Cardiac fibroblast (primary cell): ENCODE measurements at regions not wholly inside any gene's neighbourhood (a gene's known extent, or its start where the extent isn't known, plus 50 kb on each side); places are given as distances from the start of the nearest gene placed in this dataset.

ENCODE experiments used
- DNase-seq, 2 donors: peaks; one replicate each; pipeline versions ENCODE4 v3.0.0 to v3.0.0-alpha.2; 2010; ENCODE audit warnings: low read depth in 2 of 2
- H3K4me3 ChIP-seq, 2 donors: replicated peaks in 1 of 2; 1 replicate in 1 of 2; 2 replicates in 1 of 2; pipeline ENCODE4 v1.5.1; 2011; ENCODE audit warnings: low read depth in 2 of 2, low read length in 2 of 2, mild to moderate bottlenecking in 2 of 2, moderate library complexity in 1 of 2
- TF ChIP-seq, protein P1 (sequence below): IDR thresholded peaks from one replicate; pipeline ENCODE4 v1.5.1; 2011; ENCODE audit warnings: low read depth, mild to moderate bottlenecking, low read length, inconsistent platforms

- TF ChIP-seq, protein P1, sequence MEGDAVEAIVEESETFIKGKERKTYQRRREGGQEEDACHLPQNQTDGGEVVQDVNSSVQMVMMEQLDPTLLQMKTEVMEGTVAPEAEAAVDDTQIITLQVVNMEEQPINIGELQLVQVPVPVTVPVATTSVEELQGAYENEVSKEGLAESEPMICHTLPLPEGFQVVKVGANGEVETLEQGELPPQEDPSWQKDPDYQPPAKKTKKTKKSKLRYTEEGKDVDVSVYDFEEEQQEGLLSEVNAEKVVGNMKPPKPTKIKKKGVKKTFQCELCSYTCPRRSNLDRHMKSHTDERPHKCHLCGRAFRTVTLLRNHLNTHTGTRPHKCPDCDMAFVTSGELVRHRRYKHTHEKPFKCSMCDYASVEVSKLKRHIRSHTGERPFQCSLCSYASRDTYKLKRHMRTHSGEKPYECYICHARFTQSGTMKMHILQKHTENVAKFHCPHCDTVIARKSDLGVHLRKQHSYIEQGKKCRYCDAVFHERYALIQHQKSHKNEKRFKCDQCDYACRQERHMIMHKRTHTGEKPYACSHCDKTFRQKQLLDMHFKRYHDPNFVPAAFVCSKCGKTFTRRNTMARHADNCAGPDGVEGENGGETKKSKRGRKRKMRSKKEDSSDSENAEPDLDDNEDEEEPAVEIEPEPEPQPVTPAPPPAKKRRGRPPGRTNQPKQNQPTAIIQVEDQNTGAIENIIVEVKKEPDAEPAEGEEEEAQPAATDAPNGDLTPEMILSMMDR, result no peak
- H3K4me3 ChIP-seq, result no peak overlapping the region
- no peak for DNase-seq
Observed at GRCh38 chr15:99445272-99445850, 120.4 kb upstream of the MEF2A start.

DNA sequence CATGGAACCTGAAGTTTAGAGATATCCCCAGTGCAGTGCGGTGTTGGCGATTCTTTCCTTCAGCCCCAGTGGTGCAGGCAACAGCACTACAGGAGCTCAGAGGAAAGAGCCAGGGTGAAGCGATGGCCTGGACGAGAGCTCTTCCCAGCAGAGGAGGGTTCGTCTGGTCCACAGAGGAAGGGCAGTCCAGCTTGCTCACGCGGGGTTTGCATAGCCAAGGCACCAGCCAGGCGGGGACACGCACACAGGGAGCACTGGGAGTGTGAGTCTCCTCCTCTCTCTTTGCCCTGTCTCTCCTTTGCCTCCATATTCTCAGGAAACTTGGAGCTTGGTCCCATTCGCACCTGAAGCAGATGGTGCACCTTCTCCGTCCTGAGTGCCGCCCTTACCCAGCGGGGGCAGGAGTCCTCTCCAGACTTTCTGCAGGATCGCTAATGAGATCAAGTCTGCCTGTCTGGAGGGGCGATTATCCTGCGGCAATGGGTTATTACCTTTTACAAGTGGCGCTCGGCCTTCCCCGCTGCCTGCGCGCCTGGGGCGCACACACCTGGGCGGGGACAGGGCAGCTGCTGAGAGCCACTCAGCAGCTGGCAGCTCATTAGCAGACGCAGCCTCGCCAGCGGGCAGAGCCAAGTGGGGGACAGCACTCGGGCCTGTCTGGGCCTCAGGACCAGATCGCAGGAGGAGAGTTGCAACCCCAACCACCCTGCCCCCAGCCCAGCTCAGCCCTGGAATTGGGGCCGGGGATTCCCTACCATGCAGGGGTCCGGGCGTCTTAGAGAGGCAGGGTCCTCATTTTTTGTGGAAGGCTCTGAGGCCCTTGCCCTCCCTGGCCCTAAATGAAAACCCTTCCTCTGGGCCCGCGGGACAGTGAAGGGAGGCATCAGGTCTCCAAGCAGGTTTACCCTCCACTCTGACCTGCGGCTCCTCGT, 119.0 kb upstream of the MEF2A start:
- TF ChIP-seq, protein P1, result no peak
- no peak for DNase-seq
- no peak overlapping the region for H3K4me3 ChIP-seq

DNA sequence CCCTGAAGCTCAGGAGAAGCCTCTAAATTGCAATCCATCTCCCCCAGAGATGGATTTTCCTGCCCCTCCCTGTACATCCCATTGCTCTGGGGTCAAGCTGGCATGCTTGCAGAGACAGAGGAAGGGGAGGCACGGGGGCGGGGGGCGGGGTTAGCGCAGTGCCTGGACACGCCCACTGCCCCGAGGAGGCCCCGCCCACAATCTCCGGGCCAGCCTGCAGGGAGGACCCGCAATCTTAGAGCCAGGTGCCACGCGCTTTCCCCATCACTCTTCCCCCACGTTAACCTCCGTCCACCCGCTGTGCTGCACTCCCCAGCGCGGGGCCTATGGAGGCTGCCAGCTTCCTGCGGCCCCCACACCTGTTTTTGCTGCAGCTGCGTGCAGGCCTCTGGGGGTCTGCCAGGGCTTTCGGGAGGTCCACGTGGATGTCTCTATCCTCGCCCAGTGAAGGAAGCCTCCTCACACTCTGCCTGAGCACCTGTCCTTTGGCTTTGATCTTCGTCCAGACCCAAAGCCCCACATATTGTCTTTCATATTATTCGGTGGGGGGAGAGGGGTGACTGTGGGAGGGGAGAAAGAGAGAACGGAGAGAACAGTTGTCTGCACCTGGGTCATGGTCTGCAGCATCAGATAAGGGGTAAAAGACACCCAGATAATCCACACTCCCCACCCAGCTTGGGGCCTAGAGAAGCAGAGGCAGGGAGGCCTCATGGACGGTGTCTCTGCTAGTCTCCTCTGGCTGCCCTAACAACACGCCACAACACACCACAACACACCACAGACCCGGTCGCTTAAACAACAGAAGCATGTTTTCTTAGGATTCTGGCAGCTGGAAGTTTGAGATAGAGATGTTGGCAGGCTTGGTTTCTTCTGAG, 118.0 kb upstream of the MEF2A start:
- TF ChIP-seq, protein P1, result no peak
- no peak overlapping the region for H3K4me3 ChIP-seq
- peak in 1 of 2 donors; percentile 67 for DNase-seq

DNA sequence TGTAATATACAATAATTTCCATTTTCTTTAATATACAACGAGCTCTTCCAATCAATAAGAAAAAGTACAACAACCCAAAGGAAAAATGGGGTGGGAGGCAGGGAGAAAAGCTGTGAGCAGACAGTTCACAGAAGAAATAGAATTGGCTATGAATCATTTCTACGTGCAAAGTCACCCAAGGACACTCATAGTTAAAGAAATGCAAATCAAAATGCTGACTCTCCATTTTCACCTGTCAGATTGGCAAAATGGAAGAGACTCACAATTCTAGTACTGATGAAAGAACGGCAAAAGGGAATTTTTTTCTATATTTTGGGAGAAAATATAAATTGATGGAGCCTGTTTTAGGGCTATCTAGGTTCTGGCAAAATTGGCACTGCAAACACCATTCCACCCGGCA, 116.3 kb upstream of the MEF2A start:
- TF ChIP-seq, protein P1, result no peak
- DNase-seq, result peak in 1 of 2 donors; percentile 31
- no peak overlapping the region for H3K4me3 ChIP-seq

- DNase-seq, result peak; percentile 83 to 88
- TF ChIP-seq, protein P1, result no peak
- no peak overlapping the region for H3K4me3 ChIP-seq
Observed at GRCh38 chr15:99450896-99451358, 114.9 kb upstream of the MEF2A start.

DNA sequence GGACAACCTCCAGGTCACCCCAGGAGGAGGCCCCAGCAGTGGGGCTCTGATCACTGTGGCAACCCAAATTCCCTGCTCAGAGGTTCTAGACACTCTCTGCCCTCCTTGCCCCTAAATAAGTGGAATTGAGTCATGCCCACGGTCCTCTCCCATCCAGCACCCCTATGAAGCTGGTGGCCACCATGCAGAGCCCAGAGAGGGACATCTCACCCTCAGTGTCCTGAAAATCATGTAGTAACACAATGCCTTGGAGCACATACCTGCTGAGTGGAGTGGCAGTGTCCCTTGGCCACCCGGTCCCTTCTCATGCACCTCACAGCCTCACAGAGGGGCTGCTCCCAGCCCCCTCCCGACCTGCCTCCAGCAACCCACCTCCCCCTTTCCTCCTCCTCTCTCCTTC, 114.3 kb upstream of the MEF2A start:
- no peak for DNase-seq
- H3K4me3 ChIP-seq, result no peak overlapping the region
- TF ChIP-seq, protein P1, result no peak
